Panc1 (cell line): ENCODE measurements at regions not wholly inside any gene's neighbourhood (a gene's known extent, or its start where the extent isn't known, plus 50 kb on each side); places are given as distances from the start of the nearest gene placed in this dataset.

Experiments used
- ATAC-seq: fragments of 200-7000 bp; cut with Tn5 transposase; 2 replicates; pipeline ENCODE4 v1.9.1; 2020; ENCODE audit warnings: mild to moderate bottlenecking, moderate library complexity
- BruUV-seq: library from RNA; stranded (reverse); fragments of 400-500 nt; replicated peaks from 2 replicates; lab custom pipeline; 2021; lab: Mats Ljungman, UMichigan
- CTCF ChIA-PET: fragments of 300-600 bp; sonication (Branson Sonifier 250); formaldehyde crosslinking; loops from one replicate; lab custom pipeline; 2022; ENCODE audit warnings: antibody characterized with exemption; lab: Charles Lee
- POLR2A ChIA-PET: fragments of 300-600 bp; sonication (Branson Sonifier 250); formaldehyde crosslinking; loops from one replicate; lab custom pipeline; 2022; ENCODE audit warnings: antibody characterized with exemption; lab: Charles Lee
- DNase-seq: peaks from one replicate; pipeline ENCODE4 v3.0.0-alpha.2; 2010; ENCODE audit warnings: low read depth, low spot score
- H3K27ac ChIP-seq: 2 replicates; pipeline ENCODE4 v1.5.1; 2011; ENCODE audit warnings: mild to moderate bottlenecking, low read length, inconsistent platforms
- H3K27me3 ChIP-seq: fragments of 200-500 bp; sonication (Bioruptor generic); 2 replicates; pipeline ENCODE4 v1.6.0; 2014; ENCODE audit warnings: low read length, inconsistent platforms; ENCODE audit not compliant: control insufficient read depth, insufficient read depth
- H3K36me3 ChIP-seq: fragments of 200-500 bp; sonication (Bioruptor generic); 2 replicates; pipeline ENCODE4 v1.5.1; 2014; ENCODE audit warnings: inconsistent platforms, mild to moderate bottlenecking, low read length, moderate library complexity; ENCODE audit not compliant: control insufficient read depth, insufficient read depth
- H3K4me1 ChIP-seq: 2 replicates; pipeline ENCODE4 v1.5.1; 2011; ENCODE audit warnings: inconsistent platforms, mild to moderate bottlenecking, low read length, moderate library complexity; ENCODE audit not compliant: control insufficient read depth, insufficient read depth
- H3K4me3 ChIP-seq, 2 experiments: 2 replicates each; pipeline ENCODE4 v1.5.1; 2011 to 2012; ENCODE audit warnings: low read depth in 2 of 2, low read length in 2 of 2, mild to moderate bottlenecking in 2 of 2, inconsistent platforms in 1 of 2, moderate library complexity in 1 of 2
- H3K9me3 ChIP-seq: fragments of 200-500 bp; sonication (Bioruptor generic); 2 replicates; pipeline ENCODE4 v1.5.1; 2014; ENCODE audit warnings: low read depth, mild to moderate bottlenecking, inconsistent platforms, low read length, moderate library complexity; ENCODE audit not compliant: control insufficient read depth, insufficient read depth
- POLR2AphosphoS5 ChIP-seq: IDR thresholded peaks from 2 replicates; pipeline ENCODE4 v1.6.1; 2012; ENCODE audit warnings: mild to moderate bottlenecking, low read depth, low read length, moderate library complexity
- SIN3A ChIP-seq: IDR thresholded peaks from 2 replicates; pipeline ENCODE4 v1.6.1; 2012; ENCODE audit warnings: low read depth, mild to moderate bottlenecking, low read length, moderate library complexity, borderline replicate concordance; ENCODE audit not compliant: insufficient read depth
- TCF7L2 ChIP-seq: IDR thresholded peaks from 2 replicates; pipeline ENCODE4 v1.6.1; 2011; ENCODE audit warnings: mild to moderate bottlenecking, low read depth, low read length, inconsistent platforms
- in situ Hi-C: cut with HindIII; loops from 2 replicates; pipeline ENCODE4 v1.10.0; 2016; ENCODE audit warnings: low sequenced_read_pairs, low pct_unique_long_range_greater_than_20kb
- intact Hi-C: fragments of 100-400 bp; cut with micrococcal nuclease; formaldehyde crosslinking; loops from one replicate; pipeline ENCODE4 v1.10.0; 2022; ENCODE audit not compliant: unreplicated experiment
- TF ChIP-seq, protein P1 (sequence below), 2 experiments: IDR thresholded peaks; 2 replicates each; pipeline ENCODE4 v1.6.1; 2011 to 2012; ENCODE audit warnings: low read depth in 2 of 2, control low read depth in 1 of 2, low read length in 1 of 2, mild to moderate bottlenecking in 1 of 2, moderate library complexity in 1 of 2; ENCODE audit not compliant: insufficient read depth in 1 of 2
- TF ChIP-seq, protein P2 (sequence below): fragments of 450-650 bp; IDR thresholded peaks from 2 replicates; pipeline ENCODE4 v1.5.1; 2017; ENCODE audit warnings: mild to moderate bottlenecking

DNA sequence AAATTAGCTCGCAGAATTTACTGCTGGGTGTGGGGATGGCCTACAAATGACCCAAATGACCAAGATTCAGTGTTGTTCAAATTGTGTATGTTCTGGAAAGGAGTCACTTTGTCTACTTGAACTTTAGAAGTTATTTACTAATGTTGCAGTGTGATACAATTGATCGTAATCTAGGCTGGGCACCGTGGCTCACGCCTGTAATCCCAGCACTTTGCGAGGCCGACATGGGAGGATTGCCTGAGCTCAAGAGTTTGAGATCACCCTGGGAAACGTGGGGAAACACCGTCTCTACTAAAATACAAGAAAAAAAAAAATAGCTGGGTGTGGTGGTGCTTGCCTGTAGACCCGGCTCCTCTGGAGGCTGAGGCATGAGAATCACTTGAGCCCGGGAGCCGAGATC lies 57.6 kb upstream of the TMPRSS2 start:
- TF ChIP-seq, protein P1, sequence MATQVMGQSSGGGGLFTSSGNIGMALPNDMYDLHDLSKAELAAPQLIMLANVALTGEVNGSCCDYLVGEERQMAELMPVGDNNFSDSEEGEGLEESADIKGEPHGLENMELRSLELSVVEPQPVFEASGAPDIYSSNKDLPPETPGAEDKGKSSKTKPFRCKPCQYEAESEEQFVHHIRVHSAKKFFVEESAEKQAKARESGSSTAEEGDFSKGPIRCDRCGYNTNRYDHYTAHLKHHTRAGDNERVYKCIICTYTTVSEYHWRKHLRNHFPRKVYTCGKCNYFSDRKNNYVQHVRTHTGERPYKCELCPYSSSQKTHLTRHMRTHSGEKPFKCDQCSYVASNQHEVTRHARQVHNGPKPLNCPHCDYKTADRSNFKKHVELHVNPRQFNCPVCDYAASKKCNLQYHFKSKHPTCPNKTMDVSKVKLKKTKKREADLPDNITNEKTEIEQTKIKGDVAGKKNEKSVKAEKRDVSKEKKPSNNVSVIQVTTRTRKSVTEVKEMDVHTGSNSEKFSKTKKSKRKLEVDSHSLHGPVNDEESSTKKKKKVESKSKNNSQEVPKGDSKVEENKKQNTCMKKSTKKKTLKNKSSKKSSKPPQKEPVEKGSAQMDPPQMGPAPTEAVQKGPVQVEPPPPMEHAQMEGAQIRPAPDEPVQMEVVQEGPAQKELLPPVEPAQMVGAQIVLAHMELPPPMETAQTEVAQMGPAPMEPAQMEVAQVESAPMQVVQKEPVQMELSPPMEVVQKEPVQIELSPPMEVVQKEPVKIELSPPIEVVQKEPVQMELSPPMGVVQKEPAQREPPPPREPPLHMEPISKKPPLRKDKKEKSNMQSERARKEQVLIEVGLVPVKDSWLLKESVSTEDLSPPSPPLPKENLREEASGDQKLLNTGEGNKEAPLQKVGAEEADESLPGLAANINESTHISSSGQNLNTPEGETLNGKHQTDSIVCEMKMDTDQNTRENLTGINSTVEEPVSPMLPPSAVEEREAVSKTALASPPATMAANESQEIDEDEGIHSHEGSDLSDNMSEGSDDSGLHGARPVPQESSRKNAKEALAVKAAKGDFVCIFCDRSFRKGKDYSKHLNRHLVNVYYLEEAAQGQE (IDR thresholded peaks at IDR 0.05; ENCODE audit: insufficient read depth in 1 of 2, low read depth in 2 of 2, low read length in 1 of 2), result no peak
- TF ChIP-seq, protein P2, sequence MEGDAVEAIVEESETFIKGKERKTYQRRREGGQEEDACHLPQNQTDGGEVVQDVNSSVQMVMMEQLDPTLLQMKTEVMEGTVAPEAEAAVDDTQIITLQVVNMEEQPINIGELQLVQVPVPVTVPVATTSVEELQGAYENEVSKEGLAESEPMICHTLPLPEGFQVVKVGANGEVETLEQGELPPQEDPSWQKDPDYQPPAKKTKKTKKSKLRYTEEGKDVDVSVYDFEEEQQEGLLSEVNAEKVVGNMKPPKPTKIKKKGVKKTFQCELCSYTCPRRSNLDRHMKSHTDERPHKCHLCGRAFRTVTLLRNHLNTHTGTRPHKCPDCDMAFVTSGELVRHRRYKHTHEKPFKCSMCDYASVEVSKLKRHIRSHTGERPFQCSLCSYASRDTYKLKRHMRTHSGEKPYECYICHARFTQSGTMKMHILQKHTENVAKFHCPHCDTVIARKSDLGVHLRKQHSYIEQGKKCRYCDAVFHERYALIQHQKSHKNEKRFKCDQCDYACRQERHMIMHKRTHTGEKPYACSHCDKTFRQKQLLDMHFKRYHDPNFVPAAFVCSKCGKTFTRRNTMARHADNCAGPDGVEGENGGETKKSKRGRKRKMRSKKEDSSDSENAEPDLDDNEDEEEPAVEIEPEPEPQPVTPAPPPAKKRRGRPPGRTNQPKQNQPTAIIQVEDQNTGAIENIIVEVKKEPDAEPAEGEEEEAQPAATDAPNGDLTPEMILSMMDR, result no peak
- no peak for TF ChIP-seq TCF7L2
- no peak for TF ChIP-seq SIN3A
- TF ChIP-seq POLR2AphosphoS5, result no peak
- Histone ChIP-seq H3K4me1 (no peaks in the 10 kb centered on the region; the same call in 1 of the 2 replicates), H3K9me3 (no peaks in the 10 kb centered on the region), H3K27me3 (no peaks in the 10 kb centered on the region), H3K36me3 (no peaks in the 10 kb centered on the region), H3K4me3 (no peak overlapping the region), H3K27ac (no peak overlapping the region)
- DNase-seq, result no peak
- CTCF ChIA-PET, result no interaction called here
- POLR2A ChIA-PET, result interaction anchor here (0.6 kb wide), 1 partner anchor 100 kb away, joined by 3 read pairs; no protein-coding TSS in a partner anchor
- intact Hi-C loops, result no loop called here
- BruUV-seq, result no TSS peak
- ATAC-seq, result no peak
- in situ Hi-C loops, result no loop called here

DNA sequence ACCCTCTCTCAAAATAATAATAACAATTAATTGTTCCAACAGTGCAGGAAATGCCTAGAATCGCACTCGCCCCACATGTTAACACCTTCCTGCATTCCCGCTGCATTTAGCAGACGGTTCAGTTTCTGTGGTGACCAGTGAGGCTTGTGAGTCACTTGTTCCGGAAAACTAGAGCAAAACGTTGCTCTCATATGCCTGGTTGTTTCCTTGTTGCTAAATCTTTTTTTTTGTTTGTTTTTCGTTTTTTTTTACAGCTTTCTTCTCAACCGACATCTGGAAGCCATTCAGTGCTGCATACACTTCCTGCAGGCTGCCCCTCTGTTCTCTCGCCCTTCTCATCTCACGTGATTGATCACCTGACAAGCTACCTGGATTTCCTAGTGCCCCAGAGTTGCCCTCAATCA lies 56.9 kb upstream of the TMPRSS2 start:
- intact Hi-C loops (no loop called here), in situ Hi-C loops (no loop called here)
- no peaks in the 10 kb centered on the region for H3K9me3 ChIP-seq
- ChIA-PET CTCF (no interaction called here), POLR2A (no interaction called here)
- ATAC-seq, result no peak
- no peak overlapping the region for H3K4me3 ChIP-seq
- H3K27me3 ChIP-seq, result no peaks in the 10 kb centered on the region
- BruUV-seq, result no TSS peak
- DNase-seq, result no peak
- peaks cover 2% of the 10 kb centered on the region; the same call in 1 of the 2 replicates for H3K4me1 ChIP-seq
- no peaks in the 10 kb centered on the region for H3K36me3 ChIP-seq
- no peak overlapping the region for H3K27ac ChIP-seq
- TF ChIP-seq, protein P2, result no peak
- TF ChIP-seq POLR2AphosphoS5, result no peak
